Hepatocyte (in vitro differentiated cells): ENCODE measurements at regions not wholly inside any gene's neighbourhood (a gene's known extent, or its start where the extent isn't known, plus 50 kb on each side); places are given as distances from the start of the nearest gene placed in this dataset.

Source experiments
- CTCF ChIP-seq: fragments of 200-600 bp; sonication (generic); IDR thresholded peaks from 2 replicates; pipeline ENCODE4 v1.5.1; 2016; ENCODE audit warnings: antibody characterized with exemption, mild to moderate bottlenecking; ENCODE audit not compliant: poor library complexity
- EZH2 ChIP-seq: fragments of 200-600 bp; sonication (generic); IDR thresholded peaks from 2 replicates; pipeline ENCODE4 v1.6.1; 2016; ENCODE audit warnings: antibody characterized with exemption, mild to moderate bottlenecking, borderline replicate concordance
- EZH2phosphoT487 ChIP-seq: fragments of 200-600 bp; sonication (generic); IDR thresholded peaks from one replicate; pipeline ENCODE4 v1.6.1; 2018; ENCODE audit warnings: antibody characterized with exemption, mild to moderate bottlenecking, low read depth, moderate library complexity; ENCODE audit not compliant: unreplicated experiment, severe bottlenecking

GRCh38 chrX:51408462-51408861, 75.8 kb downstream of the NUDT10 start:
- TF ChIP-seq CTCF (no peak), EZH2 (no peak), EZH2phosphoT487 (no peak)
